ENCODE measurements at regions not wholly inside any gene's neighbourhood (a gene's known extent, or its start where the extent isn't known, plus 50 kb on each side); places are given as distances from the start of the nearest gene placed in this dataset.

GRCh38 chr13:57409121-57409520 lies 222.4 kb upstream of the PCDH17 start:
- H3K9me2 ChIP-seq (ENCODE audit: insufficient read depth), result no peaks in the 10 kb centered on the region
- no peaks in the 10 kb centered on the region for H3K79me2 ChIP-seq (replicated peaks; ENCODE audit: insufficient read depth)
- H3F3A ChIP-seq (replicated peaks; ENCODE audit: low read depth), result no peaks in the 10 kb centered on the region
- peak; percentile 24 for DNase-seq (ENCODE audit: low spot score)
- peaks cover 8% of the 10 kb centered on the region for H3K4me1 Mint-ChIP-seq
- peaks cover 4% of the 10 kb centered on the region for H3K27me3 Mint-ChIP-seq (ENCODE audit: insufficient read depth, low read depth, poor library complexity)
- H3K27me3 ChIP-seq (ENCODE audit: insufficient read depth), result no peaks in the 10 kb centered on the region
- no peak overlapping the region for H3K27ac Mint-ChIP-seq
- peak; percentile 87 for ATAC-seq
- no peaks in the 10 kb centered on the region for H3K9me3 Mint-ChIP-seq
- no peak overlapping the region for H3K4me3 Mint-ChIP-seq
- H3K27ac ChIP-seq (ENCODE audit: low read depth), result no peak overlapping the region
- no peak overlapping the region; the same call in 1 of the 2 replicates for H2AFZ ChIP-seq
- H3K36me3 ChIP-seq (ENCODE audit: insufficient read depth), result no peaks in the 10 kb centered on the region
- H3K36me3 Mint-ChIP-seq (ENCODE audit: low read depth), result no peaks in the 10 kb centered on the region
- no peak overlapping the region for H3K4me2 ChIP-seq
- H4K20me1 ChIP-seq (replicated peaks; ENCODE audit: insufficient read depth), result no peaks in the 10 kb centered on the region
- H3K4me3 ChIP-seq, result no peak overlapping the region
- H3K4me1 ChIP-seq (ENCODE audit: insufficient read depth), result no peaks in the 10 kb centered on the region
- no peak for TF ChIP-seq EZH2 (IDR thresholded peaks at IDR 0.05; ENCODE audit: low read depth, unreplicated experiment)
- TF ChIP-seq EZH2phosphoT487 (IDR thresholded peaks at IDR 0.05; ENCODE audit: unreplicated experiment), result no peak
- no peak for TF ChIP-seq REST (IDR thresholded peaks at IDR 0.05; ENCODE audit: unreplicated experiment)

- ATAC-seq, result no peak
- peaks cover 4% of the 10 kb centered on the region for H3K27me3 Mint-ChIP-seq (ENCODE audit: insufficient read depth, low read depth, poor library complexity)
- Histone ChIP-seq H2AFZ (peak overlapping the region; percentile 20; the same call in 1 of the 2 replicates), H3K4me2 (no peak overlapping the region), H3K27me3 (ENCODE audit: insufficient read depth) (no peaks in the 10 kb centered on the region), H3K9me2 (ENCODE audit: insufficient read depth) (no peaks in the 10 kb centered on the region), H3K27ac (ENCODE audit: low read depth) (no peak overlapping the region), H3F3A (replicated peaks; ENCODE audit: low read depth) (no peaks in the 10 kb centered on the region), H3K79me2 (replicated peaks; ENCODE audit: insufficient read depth) (no peaks in the 10 kb centered on the region), H3K4me3 (no peak overlapping the region), H4K20me1 (replicated peaks; ENCODE audit: insufficient read depth) (no peaks in the 10 kb centered on the region), H3K36me3 (ENCODE audit: insufficient read depth) (no peaks in the 10 kb centered on the region), H3K4me1 (ENCODE audit: insufficient read depth) (0 out of 2 replicates have a peak, but pooled peaks cover under 1% of the 10 kb centered on the region)
- H3K9me3 Mint-ChIP-seq, result no peaks in the 10 kb centered on the region
- peaks cover 8% of the 10 kb centered on the region for H3K4me1 Mint-ChIP-seq
- no peak overlapping the region for H3K27ac Mint-ChIP-seq
- no peak overlapping the region for H3K4me3 Mint-ChIP-seq
- no peak for DNase-seq (ENCODE audit: low spot score)
- H3K36me3 Mint-ChIP-seq (ENCODE audit: low read depth), result no peaks in the 10 kb centered on the region
- TF ChIP-seq, protein P1, sequence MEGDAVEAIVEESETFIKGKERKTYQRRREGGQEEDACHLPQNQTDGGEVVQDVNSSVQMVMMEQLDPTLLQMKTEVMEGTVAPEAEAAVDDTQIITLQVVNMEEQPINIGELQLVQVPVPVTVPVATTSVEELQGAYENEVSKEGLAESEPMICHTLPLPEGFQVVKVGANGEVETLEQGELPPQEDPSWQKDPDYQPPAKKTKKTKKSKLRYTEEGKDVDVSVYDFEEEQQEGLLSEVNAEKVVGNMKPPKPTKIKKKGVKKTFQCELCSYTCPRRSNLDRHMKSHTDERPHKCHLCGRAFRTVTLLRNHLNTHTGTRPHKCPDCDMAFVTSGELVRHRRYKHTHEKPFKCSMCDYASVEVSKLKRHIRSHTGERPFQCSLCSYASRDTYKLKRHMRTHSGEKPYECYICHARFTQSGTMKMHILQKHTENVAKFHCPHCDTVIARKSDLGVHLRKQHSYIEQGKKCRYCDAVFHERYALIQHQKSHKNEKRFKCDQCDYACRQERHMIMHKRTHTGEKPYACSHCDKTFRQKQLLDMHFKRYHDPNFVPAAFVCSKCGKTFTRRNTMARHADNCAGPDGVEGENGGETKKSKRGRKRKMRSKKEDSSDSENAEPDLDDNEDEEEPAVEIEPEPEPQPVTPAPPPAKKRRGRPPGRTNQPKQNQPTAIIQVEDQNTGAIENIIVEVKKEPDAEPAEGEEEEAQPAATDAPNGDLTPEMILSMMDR (conservative IDR thresholded peaks at IDR 0.05; ENCODE audit: low read depth in 2 of 2), result no peak
- no peak for TF ChIP-seq NANOG (IDR thresholded peaks at IDR 0.05; ENCODE audit: borderline replicate concordance)
- no peak for TF ChIP-seq STAT1 (IDR thresholded peaks at IDR 0.05; ENCODE audit: unreplicated experiment)
- TF ChIP-seq CREB1 (CRISPR knock-in tag; IDR thresholded peaks at IDR 0.05; ENCODE audit: low read depth), result no peak
- TF ChIP-seq POLR2AphosphoS5 (IDR thresholded peaks at IDR 0.05; ENCODE audit: low read depth), result no peak
- no peak for TF ChIP-seq ZNF114 (CRISPR knock-in tag; IDR thresholded peaks at IDR 0.05)
- TF ChIP-seq ZNF331 (CRISPR knock-in tag; IDR thresholded peaks at IDR 0.05; ENCODE audit: low read depth), result no peak
- no peak for TF ChIP-seq EZH2phosphoT487 (IDR thresholded peaks at IDR 0.05; ENCODE audit: unreplicated experiment)
- no peak for TF ChIP-seq EZH2 (IDR thresholded peaks at IDR 0.05; ENCODE audit: low read depth, unreplicated experiment)
- TF ChIP-seq, protein P2, sequence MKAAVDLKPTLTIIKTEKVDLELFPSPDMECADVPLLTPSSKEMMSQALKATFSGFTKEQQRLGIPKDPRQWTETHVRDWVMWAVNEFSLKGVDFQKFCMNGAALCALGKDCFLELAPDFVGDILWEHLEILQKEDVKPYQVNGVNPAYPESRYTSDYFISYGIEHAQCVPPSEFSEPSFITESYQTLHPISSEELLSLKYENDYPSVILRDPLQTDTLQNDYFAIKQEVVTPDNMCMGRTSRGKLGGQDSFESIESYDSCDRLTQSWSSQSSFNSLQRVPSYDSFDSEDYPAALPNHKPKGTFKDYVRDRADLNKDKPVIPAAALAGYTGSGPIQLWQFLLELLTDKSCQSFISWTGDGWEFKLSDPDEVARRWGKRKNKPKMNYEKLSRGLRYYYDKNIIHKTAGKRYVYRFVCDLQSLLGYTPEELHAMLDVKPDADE (IDR thresholded peaks at IDR 0.05), result no peak
- TF ChIP-seq JUNB (IDR thresholded peaks at IDR 0.05; ENCODE audit: unreplicated experiment), result no peak
Measured at GRCh38 chr13:57409656-57410055, 221.9 kb upstream of the PCDH17 start.

All from GM23338 (cell line).